ENCODE measurements at regions not wholly inside any gene's neighbourhood (a gene's known extent, or its start where the extent isn't known, plus 50 kb on each side); places are given as distances from the start of the nearest gene placed in this dataset.

- Histone ChIP-seq H3K4me3 (replicated peaks; ENCODE audit: insufficient read depth, low read length) (no peak overlapping the region), H3K27me3 (ENCODE audit: insufficient read depth, poor library complexity, severe bottlenecking) (no peaks in the 10 kb centered on the region), H3K27ac (replicated peaks) (no peak overlapping the region)
- TF ChIP-seq GABPA (IDR thresholded peaks at IDR 0.05; ENCODE audit: low read depth): no peak
- no peak for TF ChIP-seq SPI1 (IDR thresholded peaks at IDR 0.05; ENCODE audit: borderline replicate concordance, low read depth)
- no peak for TF ChIP-seq REST (IDR thresholded peaks at IDR 0.05; ENCODE audit: insufficient replicate concordance, low read depth)
- TF ChIP-seq CTCF (IDR thresholded peaks at IDR 0.05; ENCODE audit: insufficient read depth, low read length): no peak
- no peak for TF ChIP-seq POLR2AphosphoS5 (IDR thresholded peaks at IDR 0.05; ENCODE audit: low read depth)
- DNase-seq (ENCODE audit: low read depth in 1 of 2, low spot score in 1 of 2): no peak
Observed at GRCh38 chr9:118985851-118986250, 383.4 kb downstream of the BRINP1 start.

GRCh38 chr9:118987167-118987566 is 382.1 kb downstream of the BRINP1 start:
- no peaks in the 10 kb centered on the region for H3K27me3 ChIP-seq (ENCODE audit: insufficient read depth, poor library complexity, severe bottlenecking)
- H3K27ac ChIP-seq (replicated peaks): no peak overlapping the region
- DNase-seq (ENCODE audit: low read depth in 1 of 2, low spot score in 1 of 2): no peak
- H3K4me3 ChIP-seq (replicated peaks; ENCODE audit: insufficient read depth, low read length): no peak overlapping the region
- no peak for TF ChIP-seq GABPA (IDR thresholded peaks at IDR 0.05; ENCODE audit: low read depth)
- TF ChIP-seq SPI1 (IDR thresholded peaks at IDR 0.05; ENCODE audit: borderline replicate concordance, low read depth): no peak
- no peak for TF ChIP-seq POLR2AphosphoS5 (IDR thresholded peaks at IDR 0.05; ENCODE audit: low read depth)
- no peak for TF ChIP-seq CTCF (IDR thresholded peaks at IDR 0.05; ENCODE audit: insufficient read depth, low read length)
- no peak for TF ChIP-seq REST (IDR thresholded peaks at IDR 0.05; ENCODE audit: insufficient replicate concordance, low read depth)

- H3K27ac ChIP-seq (replicated peaks): no peak overlapping the region
- no peak for TF ChIP-seq SPI1 (IDR thresholded peaks at IDR 0.05; ENCODE audit: borderline replicate concordance, low read depth)
- no peak for TF ChIP-seq CTCF (IDR thresholded peaks at IDR 0.05; ENCODE audit: insufficient read depth, low read length)
- no peak for TF ChIP-seq GABPA (IDR thresholded peaks at IDR 0.05; ENCODE audit: low read depth)
- TF ChIP-seq REST (IDR thresholded peaks at IDR 0.05; ENCODE audit: insufficient replicate concordance, low read depth): no peak
- no peak for TF ChIP-seq POLR2AphosphoS5 (IDR thresholded peaks at IDR 0.05; ENCODE audit: low read depth)
- H3K4me3 ChIP-seq (replicated peaks; ENCODE audit: insufficient read depth, low read length): no peak overlapping the region
- DNase-seq (ENCODE audit: low read depth in 1 of 2, low spot score in 1 of 2): no peak
- H3K27me3 ChIP-seq (ENCODE audit: insufficient read depth, poor library complexity, severe bottlenecking): no peaks in the 10 kb centered on the region
Observed at GRCh38 chr9:118990949-118991348, 378.3 kb downstream of the BRINP1 start.

Measured in HL-60 (cell line).